ENCODE measurements at regions not wholly inside any gene's neighbourhood (a gene's known extent, or its start where the extent isn't known, plus 50 kb on each side); places are given as distances from the start of the nearest gene placed in this dataset.

DNA sequence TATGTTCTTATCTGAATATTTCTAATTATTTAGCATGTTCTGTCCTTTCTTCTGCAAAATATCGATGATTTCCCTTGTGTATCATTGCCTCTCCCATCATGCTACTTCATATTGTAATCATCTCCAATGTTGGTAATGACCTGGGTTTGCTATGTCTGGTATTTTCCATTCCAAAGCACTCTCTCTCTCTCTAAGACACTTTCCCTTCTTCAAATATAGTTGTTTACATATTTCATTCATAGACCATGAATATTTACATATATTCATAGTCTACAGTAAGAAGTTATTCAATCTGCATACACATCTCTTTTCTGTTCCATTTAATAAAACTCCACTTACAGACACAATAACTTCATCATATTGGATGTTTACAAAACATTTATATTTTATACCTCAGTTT is 1516.5 kb upstream of the FLRT2 start:
- DNase-seq (ENCODE audit: low spot score) = no peak
- in situ Hi-C loops (cut with MboI; ENCODE audit: low sequenced_read_pairs, unreplicated experiment) = no loop called here
- TF ChIP-seq CTCF (IDR thresholded peaks at IDR 0.05; ENCODE audit: borderline replicate concordance, control extremely low read depth, extremely low read depth, insufficient read depth, missing control alignments) = no peak

- TF ChIP-seq CTCF (IDR thresholded peaks at IDR 0.05; ENCODE audit: borderline replicate concordance, control extremely low read depth, extremely low read depth, insufficient read depth, missing control alignments) = no peak
- DNase-seq (ENCODE audit: low spot score) = no peak
- in situ Hi-C loops (cut with MboI; ENCODE audit: low sequenced_read_pairs, unreplicated experiment) = no loop called here
These were observed 1512.4 kb upstream of the FLRT2 start for GRCh38 chr14:84017495-84017894.

- in situ Hi-C loops (cut with MboI; ENCODE audit: low sequenced_read_pairs, unreplicated experiment) = no loop called here
- no peak for TF ChIP-seq CTCF (IDR thresholded peaks at IDR 0.05; ENCODE audit: borderline replicate concordance, control extremely low read depth, extremely low read depth, insufficient read depth, missing control alignments)
- DNase-seq (ENCODE audit: low spot score) = no peak
These were observed 1508.5 kb upstream of the FLRT2 start for GRCh38 chr14:84021433-84021832.

DNA sequence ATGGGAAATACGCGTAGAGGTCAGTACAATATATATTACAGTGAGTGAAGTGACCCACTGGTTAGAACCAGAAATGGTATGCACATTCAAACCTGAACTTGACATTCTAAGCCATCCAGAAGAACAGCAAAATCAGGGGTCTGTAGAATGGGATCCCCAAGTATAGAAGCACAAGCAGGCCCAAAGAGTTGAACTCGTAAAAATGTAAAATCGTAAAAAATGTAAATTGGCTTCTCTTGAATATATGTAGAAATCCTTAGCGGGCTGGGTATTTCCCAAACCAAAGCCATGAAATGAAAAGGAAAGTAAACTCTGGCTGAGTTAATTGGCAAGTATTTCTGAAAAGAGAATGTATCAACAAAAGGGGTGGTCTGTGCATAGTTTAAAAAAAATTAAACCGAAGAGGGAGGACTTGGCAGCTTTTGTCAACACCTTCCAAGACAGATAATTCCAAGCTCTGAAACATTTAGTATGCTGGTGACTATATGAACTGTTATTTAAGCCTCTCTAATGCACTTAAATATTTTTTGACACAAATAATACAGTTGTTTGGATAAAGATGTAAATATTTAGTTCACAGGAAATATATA is 1505.6 kb upstream of the FLRT2 start:
- no peak for DNase-seq (ENCODE audit: low spot score)
- in situ Hi-C loops (cut with MboI; ENCODE audit: low sequenced_read_pairs, unreplicated experiment) = no loop called here
- no peak for TF ChIP-seq CTCF (IDR thresholded peaks at IDR 0.05; ENCODE audit: borderline replicate concordance, control extremely low read depth, extremely low read depth, insufficient read depth, missing control alignments)

- DNase-seq (ENCODE audit: low spot score) = no peak
- TF ChIP-seq CTCF (IDR thresholded peaks at IDR 0.05; ENCODE audit: borderline replicate concordance, control extremely low read depth, extremely low read depth, insufficient read depth, missing control alignments) = no peak
- in situ Hi-C loops (cut with MboI; ENCODE audit: low sequenced_read_pairs, unreplicated experiment) = no loop called here
These were observed 1504.6 kb upstream of the FLRT2 start for GRCh38 chr14:84025106-84026012.

GRCh38 chr14:84027351-84027750 is 1502.6 kb upstream of the FLRT2 start:
- in situ Hi-C loops (cut with MboI; ENCODE audit: low sequenced_read_pairs, unreplicated experiment) = no loop called here
- TF ChIP-seq CTCF (IDR thresholded peaks at IDR 0.05; ENCODE audit: borderline replicate concordance, control extremely low read depth, extremely low read depth, insufficient read depth, missing control alignments) = no peak

More at GRCh38 chr14:84027351-84027750, 1502.6 kb upstream of the FLRT2 start:
- DNase-seq (ENCODE audit: low spot score) = no peak

Data from GM13976 (cell line).